Gastrocnemius medialis (tissue), 4 donors: ENCODE measurements at regions not wholly inside any gene's neighbourhood (a gene's known extent, or its start where the extent isn't known, plus 50 kb on each side); places are given as distances from the start of the nearest gene placed in this dataset.

ENCODE experiments used
- ATAC-seq, 2 donors: fragments of 150-250 bp; one replicate each; pipeline ENCODE4 v1.9.1; 2016
- DNase-seq, 2 donors: peaks; one replicate each; pipeline ENCODE4 v3.0.0-alpha.2; 2019
- H3K27ac ChIP-seq, 4 donors: fragments of 200-600 bp; sonication (generic); 1 replicate in 1 of 4; 2 replicates in 3 of 4; pipeline ENCODE4 v1.5.1; 2016 to 2018; ENCODE audit warnings: mild to moderate bottlenecking in 2 of 4, moderate library complexity in 1 of 4
- H3K27me3 ChIP-seq, 3 donors: fragments of 200-600 bp; sonication (generic) in 2 of 3; 1 replicate in 1 of 3; 2 replicates in 2 of 3; pipeline versions ENCODE4 v1.5.1 to v1.6.0; 2016 to 2019; ENCODE audit warnings: mild to moderate bottlenecking in 1 of 3, moderate library complexity in 1 of 3
- H3K36me3 ChIP-seq, 2 donors: fragments of 200-600 bp; sonication (generic) in 1 of 2; one replicate each; pipeline ENCODE4 v1.5.1; 2017 to 2018
- H3K4me1 ChIP-seq, 2 donors: fragments of 200-600 bp; sonication (generic) in 1 of 2; one replicate each; pipeline ENCODE4 v1.5.1; 2016 to 2017; ENCODE audit warnings: mild to moderate bottlenecking in 2 of 2
- H3K4me3 ChIP-seq, 4 donors: fragments of 200-600 bp; sonication (generic) in 3 of 4; 1 replicate in 1 of 4; 2 replicates in 3 of 4; pipeline ENCODE4 v1.5.1; 2016 to 2019; ENCODE audit warnings: mild to moderate bottlenecking in 2 of 4
- H3K9me3 ChIP-seq, 3 donors: fragments of 200-600 bp; sonication (generic) in 2 of 3; 1 replicate in 1 of 3; 2 replicates in 2 of 3; pipeline ENCODE4 v1.5.1; 2016 to 2019
- POLR2A ChIP-seq, 2 donors: fragments of 450-650 bp; IDR thresholded peaks; one replicate each; pipeline ENCODE4 v1.6.1; 2017; ENCODE audit warnings: antibody characterized with exemption in 2 of 2, mild to moderate bottlenecking in 2 of 2, moderate library complexity in 2 of 2
- in situ Hi-C, 4 donors: fragments of 200-750 bp; cut with MboI; loops; one replicate each; pipeline versions ENCODE4 v1.15.0 to v1.8.0; 2017; ENCODE audit warnings: low sequenced_read_pairs in 4 of 4
- intact Hi-C: fragments of 100-400 bp; cut with DNase I; formaldehyde crosslinking; loops from one replicate; pipeline ENCODE4 v1.15.1; 2023; ENCODE audit warnings: low total_unique reads
- TF ChIP-seq, protein P1 (sequence below), 5 experiments: fragments of 450-650 bp in 3 of 5; fragments of 200-600 bp in 2 of 5; sonication (generic) in 2 of 5; IDR thresholded peaks in 4 of 5; conservative IDR thresholded peaks in 1 of 5; 1 replicate in 4 of 5; 2 replicates in 1 of 5; pipeline ENCODE4 v1.5.1; 2016 to 2019; ENCODE audit warnings: antibody characterized with exemption in 5 of 5, mild to moderate bottlenecking in 3 of 5, moderate library complexity in 3 of 5

- intact Hi-C loops = no loop called here
- Histone ChIP-seq H3K9me3 (no peaks in the 10 kb centered on the region), H3K4me1 (no peaks in the 10 kb centered on the region), H3K4me3 (no peak overlapping the region), H3K27ac (no peak overlapping the region), H3K27me3 (no peaks in the 10 kb centered on the region), H3K36me3 (no peaks in the 10 kb centered on the region)
- TF ChIP-seq, protein P1, sequence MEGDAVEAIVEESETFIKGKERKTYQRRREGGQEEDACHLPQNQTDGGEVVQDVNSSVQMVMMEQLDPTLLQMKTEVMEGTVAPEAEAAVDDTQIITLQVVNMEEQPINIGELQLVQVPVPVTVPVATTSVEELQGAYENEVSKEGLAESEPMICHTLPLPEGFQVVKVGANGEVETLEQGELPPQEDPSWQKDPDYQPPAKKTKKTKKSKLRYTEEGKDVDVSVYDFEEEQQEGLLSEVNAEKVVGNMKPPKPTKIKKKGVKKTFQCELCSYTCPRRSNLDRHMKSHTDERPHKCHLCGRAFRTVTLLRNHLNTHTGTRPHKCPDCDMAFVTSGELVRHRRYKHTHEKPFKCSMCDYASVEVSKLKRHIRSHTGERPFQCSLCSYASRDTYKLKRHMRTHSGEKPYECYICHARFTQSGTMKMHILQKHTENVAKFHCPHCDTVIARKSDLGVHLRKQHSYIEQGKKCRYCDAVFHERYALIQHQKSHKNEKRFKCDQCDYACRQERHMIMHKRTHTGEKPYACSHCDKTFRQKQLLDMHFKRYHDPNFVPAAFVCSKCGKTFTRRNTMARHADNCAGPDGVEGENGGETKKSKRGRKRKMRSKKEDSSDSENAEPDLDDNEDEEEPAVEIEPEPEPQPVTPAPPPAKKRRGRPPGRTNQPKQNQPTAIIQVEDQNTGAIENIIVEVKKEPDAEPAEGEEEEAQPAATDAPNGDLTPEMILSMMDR (IDR thresholded peaks at IDR 0.05 in 4 of 5, conservative IDR thresholded peaks at IDR 0.05 in 1 of 5) = no peak
- TF ChIP-seq POLR2A (IDR thresholded peaks at IDR 0.05) = no peak
- ATAC-seq (no peak), DNase-seq (no peak)
- in situ Hi-C loops = no loop called here
These were observed 926.2 kb downstream of the TSN start for GRCh38 chr2:122681626-122682025.

DNA sequence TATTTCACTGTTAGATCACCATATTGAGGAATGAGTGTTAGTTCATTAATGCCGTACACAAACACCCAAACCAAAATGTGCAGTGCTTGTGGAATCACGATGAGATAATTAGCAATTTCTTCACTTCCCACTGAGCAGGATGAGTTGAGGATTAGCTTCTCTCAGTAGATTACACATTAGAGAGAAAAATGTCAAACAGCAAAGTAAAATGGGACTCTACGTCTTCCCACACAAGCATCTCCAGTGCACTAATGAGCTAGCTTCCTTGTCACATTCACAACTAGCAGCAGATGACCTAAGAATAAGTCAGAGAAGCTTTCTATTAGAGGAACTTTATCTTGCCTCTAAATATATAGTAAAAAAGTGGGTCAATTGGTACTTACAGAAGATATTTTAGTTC lies 926.9 kb downstream of the TSN start:
- TF ChIP-seq, protein P1 (IDR thresholded peaks at IDR 0.05 in 4 of 5, conservative IDR thresholded peaks at IDR 0.05 in 1 of 5) = no peak
- no peak for TF ChIP-seq POLR2A (IDR thresholded peaks at IDR 0.05)
- no peak for ATAC-seq
- H3K27ac ChIP-seq = no peak overlapping the region
- intact Hi-C loops (no loop called here), in situ Hi-C loops (no loop called here)
- no peak for DNase-seq
- H3K27me3 ChIP-seq = no peaks in the 10 kb centered on the region
- H3K4me3 ChIP-seq = no peak overlapping the region
- no peaks in the 10 kb centered on the region for H3K9me3 ChIP-seq
- H3K36me3 ChIP-seq = no peaks in the 10 kb centered on the region
- H3K4me1 ChIP-seq = no peaks in the 10 kb centered on the region

GRCh38 chr2:122683018-122683417 lies 927.6 kb downstream of the TSN start:
- TF ChIP-seq POLR2A (IDR thresholded peaks at IDR 0.05) = no peak
- TF ChIP-seq, protein P1 (IDR thresholded peaks at IDR 0.05 in 4 of 5, conservative IDR thresholded peaks at IDR 0.05 in 1 of 5) = no peak
- Histone ChIP-seq H3K4me1 (no peaks in the 10 kb centered on the region), H3K36me3 (no peaks in the 10 kb centered on the region), H3K9me3 (no peaks in the 10 kb centered on the region), H3K27me3 (no peaks in the 10 kb centered on the region), H3K27ac (no peak overlapping the region), H3K4me3 (no peak overlapping the region)
- DNase-seq = no peak
- intact Hi-C loops (no loop called here), in situ Hi-C loops (no loop called here)
- no peak for ATAC-seq

DNA sequence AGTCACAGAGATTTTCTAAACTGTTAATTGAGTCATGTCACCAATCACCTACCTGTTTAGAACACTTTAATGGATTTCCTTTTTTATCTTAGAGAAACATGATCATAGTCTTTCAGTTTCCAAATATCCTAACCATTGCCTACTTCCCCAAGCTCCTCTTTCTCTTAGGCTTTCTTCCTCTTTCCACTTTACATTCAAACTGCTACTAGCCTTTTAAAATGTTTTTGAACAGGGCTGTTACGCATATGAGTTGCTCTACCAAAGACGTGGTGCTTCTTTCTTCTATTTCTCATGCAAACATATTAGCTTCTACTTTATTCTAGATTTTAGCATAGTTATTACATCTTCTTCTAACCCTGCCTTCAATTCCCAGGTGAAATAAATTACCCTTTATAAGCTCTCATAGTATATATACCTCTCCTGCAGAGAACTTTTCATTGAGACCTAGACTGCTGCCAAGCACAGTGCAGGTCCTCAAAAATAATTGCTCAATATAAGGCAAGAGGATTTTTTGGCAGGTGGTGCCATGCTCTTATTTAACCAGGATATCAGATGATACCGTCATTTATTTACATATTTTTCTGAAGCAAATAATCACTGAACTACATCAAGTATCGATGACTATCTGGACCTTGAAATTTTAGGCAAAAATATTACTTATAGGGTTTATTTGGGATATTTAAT lies 937.1 kb downstream of the TSN start:
- ATAC-seq (no peak), DNase-seq (no peak)
- Histone ChIP-seq H3K9me3 (no peaks in the 10 kb centered on the region), H3K4me3 (no peak overlapping the region), H3K4me1 (no peaks in the 10 kb centered on the region), H3K27me3 (no peaks in the 10 kb centered on the region), H3K27ac (no peak overlapping the region), H3K36me3 (no peaks in the 10 kb centered on the region)
- intact Hi-C loops = no loop called here
- in situ Hi-C loops = no loop called here
- no peak for TF ChIP-seq POLR2A (IDR thresholded peaks at IDR 0.05)
- TF ChIP-seq, protein P1 (IDR thresholded peaks at IDR 0.05 in 4 of 5, conservative IDR thresholded peaks at IDR 0.05 in 1 of 5) = no peak

GRCh38 chr2:122697415-122697814 lies 942.0 kb downstream of the TSN start:
- H3K4me3 ChIP-seq = no peak overlapping the region
- H3K4me1 ChIP-seq = no peaks in the 10 kb centered on the region
- H3K9me3 ChIP-seq = no peaks in the 10 kb centered on the region
- DNase-seq (no peak), ATAC-seq (no peak)
- TF ChIP-seq POLR2A (IDR thresholded peaks at IDR 0.05) = no peak
- TF ChIP-seq, protein P1 (IDR thresholded peaks at IDR 0.05 in 4 of 5, conservative IDR thresholded peaks at IDR 0.05 in 1 of 5) = no peak
- H3K27ac ChIP-seq = no peak overlapping the region
- H3K27me3 ChIP-seq = no peaks in the 10 kb centered on the region
- H3K36me3 ChIP-seq = no peaks in the 10 kb centered on the region
- in situ Hi-C loops (no loop called here), intact Hi-C loops (no loop called here)
